PC-3 (cell line): ENCODE measurements at regions not wholly inside any gene's neighbourhood (a gene's known extent, or its start where the extent isn't known, plus 50 kb on each side); places are given as distances from the start of the nearest gene placed in this dataset.
A peak's percentile ranks its signal among the peaks of the same experiment; 100 is the strongest.

Experiments used
- ATAC-seq: fragments of 200-7000 bp; cut with Tn5 transposase; 2 replicates; pipeline ENCODE4 v1.9.1; 2020; ENCODE audit warnings: mild to moderate bottlenecking, moderate library complexity
- BruUV-seq: library from RNA; stranded (reverse); fragments of 400-500 nt; replicated peaks from 2 replicates; lab custom pipeline; 2021; lab: Mats Ljungman, UMichigan
- CTCF ChIA-PET: fragments of 300-600 bp; sonication (Branson Sonifier 250); formaldehyde crosslinking; loops from one replicate; lab custom pipeline; 2022; ENCODE audit warnings: antibody characterized with exemption; lab: Charles Lee
- POLR2A ChIA-PET: fragments of 300-600 bp; sonication (Branson Sonifier 250); formaldehyde crosslinking; loops from one replicate; lab custom pipeline; 2022; ENCODE audit warnings: antibody characterized with exemption; ENCODE audit not compliant: unreplicated experiment; lab: Charles Lee
- DNase-seq: peaks from one replicate; pipeline ENCODE4 v3.0.0-alpha.2; 2015
- H2AFZ ChIP-seq: fragments of 300-600 bp; sonication (generic); 2 replicates; pipeline ENCODE4 v1.6.0; 2016; ENCODE audit warnings: antibody characterized with exemption, low read length
- H3F3A ChIP-seq: fragments of 300-600 bp; sonication (generic); one replicate; pipeline ENCODE4 v1.6.0; 2017; ENCODE audit warnings: antibody characterized with exemption, low read length, control low read depth, mild to moderate bottlenecking; ENCODE audit not compliant: unreplicated experiment
- H3K27ac ChIP-seq: fragments of 300-600 bp; sonication (generic); 2 replicates; pipeline ENCODE4 v1.5.1; 2016; ENCODE audit warnings: mild to moderate bottlenecking, low read length
- H3K27me3 ChIP-seq: fragments of 300-600 bp; sonication (generic); 2 replicates; pipeline ENCODE4 v1.6.1; 2016; ENCODE audit warnings: low read length, mixed read lengths
- H3K36me3 ChIP-seq: fragments of 300-600 bp; sonication (generic); 2 replicates; pipeline ENCODE4 v1.6.1; 2016; ENCODE audit warnings: low read depth, mixed run types, low read length, mixed read lengths
- H3K4me1 ChIP-seq: fragments of 300-600 bp; sonication (generic); 2 replicates; pipeline ENCODE4 v1.5.1; 2016; ENCODE audit warnings: low read length; ENCODE audit not compliant: insufficient read depth
- H3K4me2 ChIP-seq: fragments of 300-600 bp; sonication (generic); 2 replicates; pipeline ENCODE4 v1.6.0; 2016; ENCODE audit warnings: low read length
- H3K4me3 ChIP-seq: fragments of 300-600 bp; sonication (generic); 2 replicates; pipeline ENCODE4 v1.5.1; 2016; ENCODE audit warnings: mild to moderate bottlenecking, low read length, mixed read lengths
- H3K79me2 ChIP-seq: fragments of 300-600 bp; sonication (generic); 2 replicates; pipeline ENCODE4 v1.6.1; 2017; ENCODE audit warnings: low read length, mixed read lengths
- H3K9ac ChIP-seq: fragments of 300-600 bp; sonication (generic); 2 replicates; pipeline ENCODE4 v1.6.0; 2016; ENCODE audit warnings: mild to moderate bottlenecking, low read length
- H3K9me2 ChIP-seq: fragments of 300-600 bp; sonication (generic); replicated peaks from 2 replicates; pipeline ENCODE4 v1.6.1; 2016; ENCODE audit warnings: mixed run types, low read length, mixed read lengths
- H3K9me3 ChIP-seq: fragments of 300-600 bp; sonication (generic); 2 replicates; pipeline ENCODE4 v1.6.1; 2016; ENCODE audit warnings: low read length, mixed read lengths
- H4K20me1 ChIP-seq: fragments of 300-600 bp; sonication (generic); 2 replicates; pipeline ENCODE4 v1.6.1; 2016; ENCODE audit warnings: low read length, mixed read lengths
- EZH2 ChIP-seq: fragments of 300-600 bp; sonication (generic); IDR thresholded peaks from one replicate; pipeline ENCODE4 v1.6.1; 2017; ENCODE audit warnings: antibody characterized with exemption, mild to moderate bottlenecking, low read length; ENCODE audit not compliant: unreplicated experiment
- EZH2phosphoT487 ChIP-seq: fragments of 300-600 bp; sonication (generic); IDR thresholded peaks from 2 replicates; pipeline ENCODE4 v1.6.1; 2018; ENCODE audit warnings: mild to moderate bottlenecking, antibody characterized with exemption, low read length, borderline replicate concordance
- intact Hi-C: fragments of 100-400 bp; cut with micrococcal nuclease; formaldehyde crosslinking; loops from 2 replicates; pipeline ENCODE4 v1.9.0; 2023
- TF ChIP-seq, protein P1 (sequence below): fragments of 300-600 bp; sonication (generic); conservative IDR thresholded peaks from 2 replicates; pipeline ENCODE4 v1.5.1; 2017; ENCODE audit warnings: antibody characterized with exemption, low read depth, mild to moderate bottlenecking, low read length

DNA sequence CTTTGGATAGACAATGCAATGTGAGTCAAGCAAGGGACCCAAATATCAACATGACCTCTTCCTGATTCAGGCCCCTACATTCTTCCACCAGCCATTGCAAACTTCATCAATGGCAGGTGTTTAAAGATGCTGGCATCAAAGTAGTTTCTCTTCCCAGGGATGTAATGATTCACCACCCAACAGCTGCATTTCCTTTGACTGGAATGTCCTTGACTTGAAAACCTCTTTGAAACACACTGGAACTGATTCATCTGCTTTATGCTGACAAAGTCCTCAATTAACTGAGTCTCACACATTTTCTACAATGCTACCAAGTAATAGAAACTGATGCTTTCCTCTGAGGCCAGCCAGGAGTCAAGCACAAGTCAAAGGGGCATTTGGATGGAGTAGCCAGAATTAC lies 385.5 kb downstream of the GBE1 start:
- Histone ChIP-seq H3K27ac (no peak overlapping the region), H3K4me3 (no peak overlapping the region), H3K79me2 (no peaks in the 10 kb centered on the region), H3K9me3 (no peaks in the 10 kb centered on the region), H3K36me3 (no peaks in the 10 kb centered on the region), H3K4me1 (no peaks in the 10 kb centered on the region), H3K27me3 (no peaks in the 10 kb centered on the region), H3K9me2 (no peaks in the 10 kb centered on the region), H3K4me2 (no peak overlapping the region), H3F3A (no peaks in the 10 kb centered on the region), H3K9ac (no peak overlapping the region), H4K20me1 (no peaks in the 10 kb centered on the region), H2AFZ (no peak overlapping the region)
- CTCF ChIA-PET: no interaction called here
- intact Hi-C loops: no loop called here
- POLR2A ChIA-PET: no interaction called here
- DNase-seq (no peak), ATAC-seq (no peak)
- TF ChIP-seq, protein P1, sequence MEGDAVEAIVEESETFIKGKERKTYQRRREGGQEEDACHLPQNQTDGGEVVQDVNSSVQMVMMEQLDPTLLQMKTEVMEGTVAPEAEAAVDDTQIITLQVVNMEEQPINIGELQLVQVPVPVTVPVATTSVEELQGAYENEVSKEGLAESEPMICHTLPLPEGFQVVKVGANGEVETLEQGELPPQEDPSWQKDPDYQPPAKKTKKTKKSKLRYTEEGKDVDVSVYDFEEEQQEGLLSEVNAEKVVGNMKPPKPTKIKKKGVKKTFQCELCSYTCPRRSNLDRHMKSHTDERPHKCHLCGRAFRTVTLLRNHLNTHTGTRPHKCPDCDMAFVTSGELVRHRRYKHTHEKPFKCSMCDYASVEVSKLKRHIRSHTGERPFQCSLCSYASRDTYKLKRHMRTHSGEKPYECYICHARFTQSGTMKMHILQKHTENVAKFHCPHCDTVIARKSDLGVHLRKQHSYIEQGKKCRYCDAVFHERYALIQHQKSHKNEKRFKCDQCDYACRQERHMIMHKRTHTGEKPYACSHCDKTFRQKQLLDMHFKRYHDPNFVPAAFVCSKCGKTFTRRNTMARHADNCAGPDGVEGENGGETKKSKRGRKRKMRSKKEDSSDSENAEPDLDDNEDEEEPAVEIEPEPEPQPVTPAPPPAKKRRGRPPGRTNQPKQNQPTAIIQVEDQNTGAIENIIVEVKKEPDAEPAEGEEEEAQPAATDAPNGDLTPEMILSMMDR: no peak
- BruUV-seq: no TSS peak

GRCh38 chr3:81364411-81364810 lies 397.0 kb downstream of the GBE1 start:
- BruUV-seq: no TSS peak
- TF ChIP-seq EZH2: no peak
- TF ChIP-seq, protein P1: no peak
- TF ChIP-seq EZH2phosphoT487: no peak

DNA sequence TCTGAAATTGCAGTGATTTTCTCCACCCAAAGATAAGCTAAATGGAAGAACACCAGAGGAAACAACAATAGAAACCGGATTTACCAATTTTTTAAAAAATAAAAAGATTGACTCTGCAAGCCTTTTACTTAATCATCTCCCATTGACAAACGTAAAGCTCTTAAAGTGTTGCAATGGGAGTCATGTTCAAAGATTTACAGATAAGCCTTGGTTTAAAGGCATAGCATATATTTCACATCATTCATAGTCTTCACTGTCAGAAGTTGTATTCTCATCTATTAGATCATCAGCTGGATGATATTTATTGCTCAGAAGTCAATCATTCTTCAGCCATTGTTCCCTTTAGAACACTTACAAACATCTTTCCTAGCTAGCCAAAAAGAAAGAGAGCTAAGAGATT lies 397.6 kb downstream of the GBE1 start:
- POLR2A ChIA-PET: interaction anchor here (0.6 kb wide), 1 partner anchor 17 kb away, joined by 7 read pairs; no protein-coding TSS in a partner anchor
- CTCF ChIA-PET: interaction anchor here (0.7 kb wide), 1 partner anchor 22 kb away, joined by 3 read pairs; no protein-coding TSS in a partner anchor
- Histone ChIP-seq H2AFZ (no peak overlapping the region), H3K9me3 (no peaks in the 10 kb centered on the region), H3K27ac (no peak overlapping the region), H3K36me3 (no peaks in the 10 kb centered on the region), H3K9ac (no peak overlapping the region), H3K4me2 (no peak overlapping the region), H3K79me2 (no peaks in the 10 kb centered on the region), H3K27me3 (no peaks in the 10 kb centered on the region), H3K4me1 (no peaks in the 10 kb centered on the region), H4K20me1 (no peaks in the 10 kb centered on the region), H3K9me2 (no peaks in the 10 kb centered on the region), H3F3A (no peaks in the 10 kb centered on the region), H3K4me3 (no peak overlapping the region)
- ATAC-seq: no peak
- BruUV-seq: no TSS peak
- TF ChIP-seq EZH2 (no peak), EZH2phosphoT487 (no peak)
- TF ChIP-seq, protein P1: no peak
- DNase-seq: peak; percentile 39
- intact Hi-C loops: no loop called here

More at GRCh38 chr3:81364411-81364810, 397.0 kb downstream of the GBE1 start:
- no peak for ATAC-seq
- H2AFZ ChIP-seq: no peak overlapping the region
- no peak overlapping the region for H3K27ac ChIP-seq
- intact Hi-C loops: no loop called here
- no peaks in the 10 kb centered on the region for H3F3A ChIP-seq
- no peak overlapping the region for H3K9ac ChIP-seq
- H3K9me3 ChIP-seq: no peaks in the 10 kb centered on the region
- H3K79me2 ChIP-seq: no peaks in the 10 kb centered on the region
- H3K4me2 ChIP-seq: no peak overlapping the region
- H3K4me3 ChIP-seq: no peak overlapping the region
- no peaks in the 10 kb centered on the region for H3K27me3 ChIP-seq
- no peaks in the 10 kb centered on the region for H3K36me3 ChIP-seq
- no peak for DNase-seq
- ChIA-PET CTCF (no interaction called here), POLR2A (no interaction called here)
- no peaks in the 10 kb centered on the region for H4K20me1 ChIP-seq
- no peaks in the 10 kb centered on the region for H3K4me1 ChIP-seq
- no peaks in the 10 kb centered on the region for H3K9me2 ChIP-seq
